Activated naive CD8-positive, alpha-beta T cell treated with anti-CD3 and anti-CD28 coated beads, Interleukin-2, amount 50 U/mL, for 16 hours (primary cell): ENCODE measurements at regions not wholly inside any gene's neighbourhood (a gene's known extent, or its start where the extent isn't known, plus 50 kb on each side); places are given as distances from the start of the nearest gene placed in this dataset.

Experiments used
- DNase-seq: peaks from one replicate; pipeline ENCODE4 v3.0.0-alpha.2; 2020; ENCODE audit warnings: low read depth, low spot score

- DNase-seq, result no peak
These were observed 355.7 kb upstream of the TMEM132C start for GRCh38 chr12:127911291-127911690.

GRCh38 chr12:127912035-127912665 lies 354.8 kb upstream of the TMEM132C start:
- no peak for DNase-seq

- DNase-seq, result no peak
These were observed 343.5 kb upstream of the TMEM132C start for GRCh38 chr12:127923501-127923900.

- DNase-seq, result no peak
These were observed 341.0 kb upstream of the TMEM132C start for GRCh38 chr12:127925971-127926370.

DNA sequence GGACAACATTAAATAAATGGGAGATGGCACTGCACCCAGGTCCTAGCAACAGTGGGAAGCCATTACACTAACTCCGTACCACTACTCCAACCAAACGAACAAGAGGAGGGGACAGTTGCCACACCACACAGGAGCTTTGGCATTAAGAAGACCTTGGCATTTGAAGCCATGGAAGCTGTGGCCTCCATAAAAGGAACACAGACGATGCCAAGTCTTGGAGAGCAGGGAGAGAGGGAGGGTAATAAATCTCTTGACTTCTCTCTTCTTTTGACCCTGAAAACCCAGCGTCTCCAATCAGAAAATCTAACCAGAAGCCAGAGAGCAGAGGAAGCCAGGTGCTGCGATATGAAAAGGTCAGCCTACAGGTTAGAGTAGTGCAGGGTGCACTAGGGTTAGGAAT lies 338.8 kb upstream of the TMEM132C start:
- no peak for DNase-seq

DNA sequence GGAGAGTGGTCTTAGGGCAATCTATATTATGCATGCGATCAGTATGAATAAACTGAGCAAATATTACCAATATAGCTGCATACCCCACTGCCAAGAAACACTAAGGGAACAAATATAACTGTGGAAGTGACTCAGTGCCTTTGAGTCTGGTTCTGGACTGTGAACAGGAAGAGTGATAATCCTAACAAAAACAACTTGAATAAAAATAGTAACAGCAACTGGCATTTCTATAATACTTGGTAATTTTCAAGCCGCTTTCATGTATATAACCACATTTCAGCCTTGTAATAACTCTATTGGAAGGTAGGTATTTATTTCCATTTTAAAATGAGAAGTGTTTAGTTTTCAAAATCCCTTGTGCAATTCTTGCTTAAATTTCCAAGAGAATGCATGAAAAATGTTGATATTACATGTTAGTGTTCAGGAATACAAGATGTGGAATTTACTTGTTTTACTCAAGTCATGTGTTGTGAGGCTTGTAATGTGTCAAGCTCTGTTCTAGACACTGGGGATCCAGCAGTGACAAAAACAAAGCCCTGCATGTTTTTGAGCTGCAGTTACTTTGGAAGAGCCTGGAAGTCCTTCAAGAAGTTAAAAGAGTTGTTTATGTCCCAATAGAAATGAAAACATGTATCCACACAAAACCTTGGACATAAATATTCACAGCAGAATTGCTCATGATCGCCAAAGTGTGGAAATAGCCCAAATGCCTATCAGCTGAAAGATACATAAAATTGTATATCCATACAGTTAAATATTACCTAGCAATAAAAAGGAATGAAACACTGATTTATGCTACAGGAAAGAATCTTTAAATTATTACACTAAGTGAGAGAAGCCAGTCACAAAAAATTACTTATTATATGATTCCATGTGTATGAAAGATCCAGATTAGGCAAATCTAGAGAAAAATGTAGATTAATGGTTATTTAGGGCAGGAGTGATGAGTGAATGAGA lies 338.1 kb upstream of the TMEM132C start:
- no peak for DNase-seq

DNA sequence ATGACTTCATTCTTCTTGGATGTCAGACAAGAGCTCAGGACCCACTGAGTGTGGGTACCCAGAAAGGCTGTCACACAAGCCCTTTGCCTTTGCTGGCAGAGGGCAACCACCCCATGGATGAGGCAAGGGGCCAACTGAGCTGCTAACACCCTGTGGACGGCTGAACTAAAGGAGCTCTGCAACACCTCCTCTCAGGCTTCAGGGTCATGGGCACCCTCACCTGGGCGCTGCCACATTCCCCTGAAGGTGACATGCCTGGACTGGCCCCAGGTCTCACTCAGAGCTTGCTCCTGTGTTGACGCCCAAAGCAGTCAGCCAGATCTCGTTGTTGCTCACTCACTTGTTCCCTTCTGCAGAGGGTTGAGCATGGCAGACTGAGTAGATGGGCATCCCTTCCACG lies 336.8 kb upstream of the TMEM132C start:
- no peak for DNase-seq

DNA sequence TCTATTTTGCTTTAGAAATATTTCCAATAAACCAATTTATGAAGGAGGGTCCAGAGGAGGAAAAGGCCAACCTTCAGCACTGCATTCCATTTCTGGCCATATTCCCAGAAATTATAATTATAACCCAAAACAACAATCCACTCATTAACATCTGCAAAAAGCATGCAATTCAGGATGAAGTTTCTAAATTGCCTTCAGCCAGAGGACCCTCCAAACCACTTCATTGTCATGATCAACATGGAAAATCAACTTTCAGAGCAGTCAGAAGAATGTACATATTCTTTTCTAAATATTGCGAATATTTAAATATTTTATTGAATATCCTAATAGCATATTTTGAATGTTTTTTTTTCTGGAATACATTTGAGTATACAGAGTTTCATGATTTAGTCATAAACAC lies 332.6 kb upstream of the TMEM132C start:
- no peak for DNase-seq

DNA sequence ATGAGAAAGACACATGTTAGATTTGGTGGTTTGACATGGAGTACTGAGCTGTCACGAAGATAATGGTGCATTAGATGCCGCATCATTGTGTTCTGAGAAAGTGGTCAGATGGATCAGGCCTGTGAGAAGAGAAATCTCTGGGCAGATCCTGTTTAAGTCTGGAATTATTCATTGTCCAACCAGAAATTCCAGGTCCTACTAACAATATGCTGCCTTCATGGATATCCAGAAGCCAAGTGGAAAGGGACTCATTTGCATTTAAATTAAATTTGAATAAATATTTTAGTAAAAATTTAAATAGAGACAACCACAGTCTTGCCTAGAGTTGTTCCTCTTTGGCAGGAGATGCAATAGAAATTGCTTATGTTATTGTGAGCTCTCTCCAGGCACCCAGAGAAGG lies 330.5 kb upstream of the TMEM132C start:
- DNase-seq, result no peak

DNA sequence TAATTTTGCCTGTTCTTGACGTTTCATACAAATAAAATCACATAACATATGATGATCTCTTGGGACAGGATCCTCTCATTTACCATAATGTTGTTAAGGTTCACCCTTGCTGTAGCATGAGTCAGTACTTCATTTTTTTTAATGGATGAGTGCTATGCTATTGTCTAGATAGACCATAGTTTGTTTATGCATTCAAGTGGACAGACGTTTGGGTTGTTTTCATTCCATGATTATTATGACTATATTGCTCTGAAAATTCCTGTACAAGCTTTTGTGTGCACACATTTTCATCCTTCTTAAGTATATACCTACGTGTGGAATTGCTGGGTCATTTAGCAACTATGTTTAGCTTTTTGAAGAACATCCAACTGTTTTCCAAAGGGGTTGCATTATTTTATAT lies 325.6 kb upstream of the TMEM132C start:
- no peak for DNase-seq

GRCh38 chr12:127942981-127943380 lies 324.0 kb upstream of the TMEM132C start:
- no peak for DNase-seq

GRCh38 chr12:127943481-127944210 lies 323.3 kb upstream of the TMEM132C start:
- no peak for DNase-seq

- DNase-seq, result no peak
These were observed 322.6 kb upstream of the TMEM132C start for GRCh38 chr12:127944211-127944899.

GRCh38 chr12:127957001-127957660 lies 309.8 kb upstream of the TMEM132C start:
- no peak for DNase-seq

DNA sequence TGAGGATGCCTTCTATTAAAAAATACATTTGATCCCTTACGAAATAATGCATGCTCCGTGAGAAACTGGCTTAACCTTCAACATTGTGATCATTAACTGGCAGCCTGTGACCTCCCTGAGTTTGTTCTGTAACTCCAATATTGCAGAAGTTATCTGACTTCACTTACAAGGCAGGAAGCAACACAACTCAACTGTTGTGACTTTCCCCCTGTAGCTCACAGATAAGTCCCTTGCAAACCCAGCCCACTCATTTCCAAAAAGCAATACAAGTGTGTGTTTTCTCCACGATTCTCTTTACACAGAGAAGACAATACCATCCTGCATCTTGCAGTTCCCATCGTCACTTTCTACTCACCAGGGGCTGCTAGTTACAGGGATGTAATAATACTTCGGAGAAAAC lies 304.7 kb upstream of the TMEM132C start:
- no peak for DNase-seq

DNA sequence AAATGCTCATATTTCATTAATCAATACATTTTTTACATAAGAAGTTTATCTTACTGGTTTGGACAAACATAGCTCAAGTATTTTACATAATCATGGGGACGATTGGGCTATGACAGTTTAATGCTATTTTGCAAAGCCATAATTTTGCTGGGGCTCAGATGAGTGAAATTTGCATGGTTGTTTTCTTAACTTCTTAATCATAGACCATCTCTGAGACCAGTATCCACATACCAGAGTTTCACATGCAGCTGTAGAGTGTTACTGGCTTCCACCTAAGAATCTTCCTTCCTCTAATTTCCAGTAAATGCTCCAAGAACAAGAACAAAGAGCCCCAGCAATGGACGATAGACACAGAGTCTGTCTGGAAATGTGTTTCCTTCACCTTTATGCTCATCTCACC lies 303.0 kb upstream of the TMEM132C start:
- DNase-seq, result no peak

DNA sequence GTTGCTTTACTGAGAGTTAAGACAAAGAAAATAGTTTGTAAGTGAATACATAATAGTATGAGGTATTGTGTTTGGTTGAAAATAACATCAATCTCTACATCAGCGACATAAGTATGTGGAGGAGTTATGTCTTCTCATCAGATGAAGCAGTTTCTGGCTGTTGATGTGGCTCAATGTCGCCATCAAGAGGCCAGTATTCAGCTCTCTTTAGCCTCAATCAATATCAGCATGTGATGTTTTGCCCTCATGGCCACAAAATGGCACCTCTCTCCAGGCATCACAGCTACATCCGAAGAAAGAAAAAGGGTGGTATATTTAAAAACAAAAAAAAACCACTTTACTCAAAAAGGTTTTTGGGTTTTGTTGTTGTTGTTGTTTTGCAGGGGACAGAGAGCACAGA lies 302.3 kb upstream of the TMEM132C start:
- DNase-seq, result no peak

GRCh38 chr12:127966331-127966730 lies 300.6 kb upstream of the TMEM132C start:
- no peak for DNase-seq

GRCh38 chr12:127970491-127970890 lies 296.5 kb upstream of the TMEM132C start:
- DNase-seq, result no peak

DNA sequence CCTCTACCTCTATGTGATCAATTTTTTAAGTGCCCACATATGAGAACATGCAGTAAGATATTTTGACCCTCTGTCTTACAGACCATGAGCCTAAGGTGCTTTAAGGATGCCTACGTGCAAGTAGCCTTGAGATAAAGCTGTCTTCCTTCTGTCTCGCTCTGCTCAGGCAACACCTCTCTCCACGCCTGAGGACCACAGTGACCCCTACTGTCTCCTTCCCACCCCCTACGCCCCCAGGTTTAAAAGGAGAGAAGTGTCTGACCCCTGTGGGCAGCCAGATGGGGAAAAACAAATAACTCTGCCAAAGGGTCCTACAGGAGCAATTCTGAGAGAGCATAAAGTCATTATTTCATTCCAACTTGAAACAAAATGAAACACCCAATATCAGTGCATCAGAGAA lies 286.4 kb upstream of the TMEM132C start:
- DNase-seq, result no peak

- no peak for DNase-seq
These were observed 285.1 kb upstream of the TMEM132C start for GRCh38 chr12:127981875-127982274.
